ES-I3 (cell line): ENCODE measurements at regions not wholly inside any gene's neighbourhood (a gene's known extent, or its start where the extent isn't known, plus 50 kb on each side); places are given as distances from the start of the nearest gene placed in this dataset.
"Not testable (repeated sequence)": the region's sequence is repeated elsewhere in the genome, so short reads cannot be mapped to it uniquely, and the experiment has no call there.

Source experiments
- H3K36me3 ChIP-seq: 2 replicates; pipeline ENCODE4 v1.6.1; 2013; ENCODE audit warnings: mild to moderate bottlenecking, low read length, control low read depth, moderate library complexity; ENCODE audit not compliant: insufficient read depth
- H3K4me1 ChIP-seq: 2 replicates; pipeline ENCODE4 v1.6.1; 2013; ENCODE audit warnings: mild to moderate bottlenecking, control low read depth, low read length; ENCODE audit not compliant: insufficient read depth
- H3K9ac ChIP-seq: 2 replicates; pipeline ENCODE4 v1.6.1; 2013; ENCODE audit warnings: low read depth, mild to moderate bottlenecking, low read length, moderate library complexity
- H3K9me3 ChIP-seq: 2 replicates; pipeline ENCODE4 v1.6.1; 2013; ENCODE audit warnings: mild to moderate bottlenecking, low read length, moderate library complexity; ENCODE audit not compliant: control insufficient read depth, insufficient read depth

- Histone ChIP-seq H3K36me3 (no peaks in the 10 kb centered on the region), H3K9ac (no peak overlapping the region), H3K9me3 (no peaks in the 10 kb centered on the region; the same call in 1 of the 2 replicates), H3K4me1 (no peaks in the 10 kb centered on the region)
These were observed 2015.4 kb upstream of the WWC1 start for GRCh38 chr5:166276006-166276405.

- Histone ChIP-seq H3K4me1 (no peaks in the 10 kb centered on the region), H3K9me3 (no peaks in the 10 kb centered on the region; the same call in 1 of the 2 replicates), H3K9ac (no peak overlapping the region), H3K36me3 (no peaks in the 10 kb centered on the region)
These were observed 2011.6 kb upstream of the WWC1 start for GRCh38 chr5:166279828-166280227.

GRCh38 chr5:166281433-166281832 is 2010.0 kb upstream of the WWC1 start:
- Histone ChIP-seq H3K4me1 (peaks cover 7% of the 10 kb centered on the region; the same call in 1 of the 2 replicates), H3K9me3 (no peaks in the 10 kb centered on the region; the same call in 1 of the 2 replicates), H3K36me3 (no peaks in the 10 kb centered on the region), H3K9ac (no peak overlapping the region)

GRCh38 chr5:166282939-166283338 is 2008.5 kb upstream of the WWC1 start:
- Histone ChIP-seq H3K36me3 (no peaks in the 10 kb centered on the region), H3K9ac (no peak overlapping the region), H3K9me3 (no peaks in the 10 kb centered on the region; the same call in 1 of the 2 replicates), H3K4me1 (peaks cover 7% of the 10 kb centered on the region; the same call in 1 of the 2 replicates)

- H3K36me3 ChIP-seq = no peaks in the 10 kb centered on the region
- no peaks in the 10 kb centered on the region; the same call in 1 of the 2 replicates for H3K9me3 ChIP-seq
- H3K9ac ChIP-seq = no peak overlapping the region
- peaks cover 7% of the 10 kb centered on the region; the same call in 1 of the 2 replicates for H3K4me1 ChIP-seq
These were observed 2006.1 kb upstream of the WWC1 start for GRCh38 chr5:166285361-166285760.

GRCh38 chr5:166286832-166287231 is 2004.6 kb upstream of the WWC1 start:
- Histone ChIP-seq H3K9ac (no peak overlapping the region), H3K4me1 (peaks cover 7% of the 10 kb centered on the region; the same call in 1 of the 2 replicates), H3K9me3 (no peaks in the 10 kb centered on the region)

GRCh38 chr5:166287866-166288265 is 2003.6 kb upstream of the WWC1 start:
- no peak overlapping the region for H3K9ac ChIP-seq
- H3K4me1 ChIP-seq = peaks cover 7% of the 10 kb centered on the region; the same call in 1 of the 2 replicates
- no peaks in the 10 kb centered on the region for H3K36me3 ChIP-seq
- H3K9me3 ChIP-seq = no peaks in the 10 kb centered on the region

More at GRCh38 chr5:166286832-166287231, 2004.6 kb upstream of the WWC1 start:
- H3K36me3 ChIP-seq = no peaks in the 10 kb centered on the region

- not testable (repeated sequence) for H3K9me3 ChIP-seq
These were observed 1999.6 kb upstream of the WWC1 start for GRCh38 chr5:166291800-166292199.

GRCh38 chr5:166293892-166294291 is 1997.6 kb upstream of the WWC1 start:
- no peaks in the 10 kb centered on the region for H3K4me1 ChIP-seq
- H3K36me3 ChIP-seq = no peaks in the 10 kb centered on the region
- H3K9ac ChIP-seq = no peak overlapping the region
- no peaks in the 10 kb centered on the region for H3K9me3 ChIP-seq

More at GRCh38 chr5:166291800-166292199, 1999.6 kb upstream of the WWC1 start:
- H3K4me1 ChIP-seq, H3K36me3 ChIP-seq, H3K9ac ChIP-seq: not testable (repeated sequence)

- H3K4me1 ChIP-seq = no peaks in the 10 kb centered on the region
- no peak overlapping the region for H3K9ac ChIP-seq
- H3K36me3 ChIP-seq = no peaks in the 10 kb centered on the region
- peaks cover 4% of the 10 kb centered on the region; the same call in 1 of the 2 replicates for H3K9me3 ChIP-seq
These were observed 1989.3 kb upstream of the WWC1 start for GRCh38 chr5:166302166-166302565.

GRCh38 chr5:166317425-166317824 is 1974.0 kb upstream of the WWC1 start:
- no peaks in the 10 kb centered on the region for H3K36me3 ChIP-seq
- peaks cover 16% of the 10 kb centered on the region; the same call in 1 of the 2 replicates for H3K4me1 ChIP-seq
- no peak overlapping the region for H3K9ac ChIP-seq
- H3K9me3 ChIP-seq = no peaks in the 10 kb centered on the region

GRCh38 chr5:166320920-166321480 is 1970.4 kb upstream of the WWC1 start:
- H3K36me3 ChIP-seq = no peaks in the 10 kb centered on the region
- H3K9ac ChIP-seq = no peak overlapping the region
- H3K9me3 ChIP-seq = no peaks in the 10 kb centered on the region
- peaks cover 20% of the 10 kb centered on the region for H3K4me1 ChIP-seq

GRCh38 chr5:166324372-166324771 is 1967.1 kb upstream of the WWC1 start:
- Histone ChIP-seq H3K36me3 (no peaks in the 10 kb centered on the region), H3K9me3 (no peaks in the 10 kb centered on the region), H3K4me1 (peaks cover 20% of the 10 kb centered on the region)

GRCh38 chr5:166329149-166329800 is 1962.2 kb upstream of the WWC1 start:
- Histone ChIP-seq H3K9me3 (no peaks in the 10 kb centered on the region), H3K36me3 (no peaks in the 10 kb centered on the region), H3K9ac (no peak overlapping the region), H3K4me1 (no peaks in the 10 kb centered on the region; the same call in 1 of the 2 replicates)

More at GRCh38 chr5:166324372-166324771, 1967.1 kb upstream of the WWC1 start:
- peak overlapping the region; percentile 18; the same call in 1 of the 2 replicates for H3K9ac ChIP-seq

GRCh38 chr5:166330036-166330435 is 1961.4 kb upstream of the WWC1 start:
- Histone ChIP-seq H3K36me3 (no peaks in the 10 kb centered on the region), H3K9ac (no peak overlapping the region), H3K9me3 (no peaks in the 10 kb centered on the region), H3K4me1 (no peaks in the 10 kb centered on the region; the same call in 1 of the 2 replicates)
